ENCODE measurements at regions not wholly inside any gene's neighbourhood (a gene's known extent, or its start where the extent isn't known, plus 50 kb on each side); places are given as distances from the start of the nearest gene placed in this dataset.

DNA sequence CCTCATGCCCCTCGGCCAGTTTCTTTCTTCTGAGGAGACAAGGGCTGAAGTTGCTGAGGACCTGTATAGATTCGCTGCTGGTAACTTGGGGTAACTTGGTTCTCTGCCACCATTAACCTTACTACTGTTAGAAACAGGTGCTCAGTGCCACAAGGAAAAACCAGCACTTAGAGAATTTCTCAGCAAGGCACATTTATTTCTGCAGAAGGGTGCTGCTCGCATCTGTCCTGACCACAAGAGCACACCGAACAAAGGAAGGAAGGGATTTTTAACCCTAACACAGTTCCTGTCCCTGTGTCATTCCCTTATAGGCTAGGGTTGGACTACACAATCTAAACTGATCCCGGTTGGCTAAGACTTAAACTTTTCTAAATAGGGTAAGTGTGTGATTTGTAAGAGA, 154.1 kb downstream of the SOCS6 start:
- Histone ChIP-seq H3K9me3 (replicated peaks; ENCODE audit: insufficient read depth, low read length) (no peaks in the 10 kb centered on the region), H3K27me3 (replicated peaks; ENCODE audit: insufficient read depth, low read length) (no peaks in the 10 kb centered on the region), H3K4me1 (ENCODE audit: low read length) (no peaks in the 10 kb centered on the region), H3K27ac (ENCODE audit: low read length) (no peak overlapping the region), H3K36me3 (replicated peaks; ENCODE audit: insufficient read depth, low read length) (no peaks in the 10 kb centered on the region), H3K79me2 (ENCODE audit: low read length) (no peaks in the 10 kb centered on the region), H3K4me3 (ENCODE audit: low read length) (no peak overlapping the region), H3K9ac (ENCODE audit: low read length) (no peak overlapping the region), H3K9me2 (replicated peaks; ENCODE audit: insufficient read depth, low read length) (no peaks in the 10 kb centered on the region; the same call in 1 of the 2 replicates), H3F3A (ENCODE audit: insufficient read depth, low read length) (no peaks in the 10 kb centered on the region), H3K4me2 (ENCODE audit: low read depth, low read length) (no peak overlapping the region), H2AFZ (ENCODE audit: low read length) (no peak overlapping the region), H4K20me1 (ENCODE audit: insufficient read depth, low read length) (no peaks in the 10 kb centered on the region)
- TF ChIP-seq, protein P1, sequence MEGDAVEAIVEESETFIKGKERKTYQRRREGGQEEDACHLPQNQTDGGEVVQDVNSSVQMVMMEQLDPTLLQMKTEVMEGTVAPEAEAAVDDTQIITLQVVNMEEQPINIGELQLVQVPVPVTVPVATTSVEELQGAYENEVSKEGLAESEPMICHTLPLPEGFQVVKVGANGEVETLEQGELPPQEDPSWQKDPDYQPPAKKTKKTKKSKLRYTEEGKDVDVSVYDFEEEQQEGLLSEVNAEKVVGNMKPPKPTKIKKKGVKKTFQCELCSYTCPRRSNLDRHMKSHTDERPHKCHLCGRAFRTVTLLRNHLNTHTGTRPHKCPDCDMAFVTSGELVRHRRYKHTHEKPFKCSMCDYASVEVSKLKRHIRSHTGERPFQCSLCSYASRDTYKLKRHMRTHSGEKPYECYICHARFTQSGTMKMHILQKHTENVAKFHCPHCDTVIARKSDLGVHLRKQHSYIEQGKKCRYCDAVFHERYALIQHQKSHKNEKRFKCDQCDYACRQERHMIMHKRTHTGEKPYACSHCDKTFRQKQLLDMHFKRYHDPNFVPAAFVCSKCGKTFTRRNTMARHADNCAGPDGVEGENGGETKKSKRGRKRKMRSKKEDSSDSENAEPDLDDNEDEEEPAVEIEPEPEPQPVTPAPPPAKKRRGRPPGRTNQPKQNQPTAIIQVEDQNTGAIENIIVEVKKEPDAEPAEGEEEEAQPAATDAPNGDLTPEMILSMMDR (IDR thresholded peaks at IDR 0.05; ENCODE audit: low read length) = no peak
- TF ChIP-seq EZH2phosphoT487 (IDR thresholded peaks at IDR 0.05; ENCODE audit: low read length) (no peak), EZH2 (optimal IDR thresholded peaks at IDR 0.05; ENCODE audit: low read depth, low read length) (no peak)
- DNase-seq = no peak

DNA sequence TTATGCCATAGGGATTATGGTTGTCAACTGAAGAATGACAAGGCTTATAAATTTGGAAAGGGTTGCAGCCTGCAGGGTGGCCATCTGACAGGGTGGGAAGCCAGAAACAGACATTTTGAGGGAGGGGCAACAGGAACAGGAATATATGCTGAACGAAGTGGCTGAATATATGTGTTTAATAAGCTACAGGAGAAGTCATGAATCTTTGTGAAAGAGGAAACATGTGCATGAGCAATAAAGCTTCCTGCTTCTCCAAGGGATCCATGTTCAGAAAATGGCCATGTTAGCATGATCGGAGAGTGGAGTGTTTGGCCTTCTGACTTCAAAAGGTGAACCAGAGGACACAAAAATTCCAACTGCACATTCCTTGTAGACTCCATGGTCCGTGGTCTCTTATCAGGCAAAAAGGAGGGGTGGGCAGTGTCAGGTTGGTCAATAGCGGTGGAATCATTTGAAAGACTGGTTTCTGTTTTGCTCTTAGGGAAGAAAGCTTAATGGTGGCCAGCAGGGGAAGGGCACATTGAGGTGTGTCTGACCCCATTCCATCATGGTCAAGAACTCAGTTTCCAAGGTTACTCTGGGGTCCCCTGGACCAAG, 144.1 kb downstream of the SOCS6 start:
- Histone ChIP-seq H3K27ac (ENCODE audit: low read length) (no peak overlapping the region), H3K4me3 (ENCODE audit: low read length) (no peak overlapping the region), H3K9me2 (replicated peaks; ENCODE audit: insufficient read depth, low read length) (no peaks in the 10 kb centered on the region), H2AFZ (ENCODE audit: low read length) (no peak overlapping the region), H3K9me3 (replicated peaks; ENCODE audit: insufficient read depth, low read length) (no peaks in the 10 kb centered on the region), H3K9ac (ENCODE audit: low read length) (no peak overlapping the region), H3F3A (ENCODE audit: insufficient read depth, low read length) (peaks cover 3% of the 10 kb centered on the region; the same call in 1 of the 2 replicates), H3K27me3 (replicated peaks; ENCODE audit: insufficient read depth, low read length) (no peaks in the 10 kb centered on the region), H3K36me3 (replicated peaks; ENCODE audit: insufficient read depth, low read length) (no peaks in the 10 kb centered on the region), H3K79me2 (ENCODE audit: low read length) (no peaks in the 10 kb centered on the region), H4K20me1 (ENCODE audit: insufficient read depth, low read length) (no peaks in the 10 kb centered on the region), H3K4me2 (ENCODE audit: low read depth, low read length) (no peak overlapping the region), H3K4me1 (ENCODE audit: low read length) (peaks cover 8% of the 10 kb centered on the region)
- TF ChIP-seq, protein P1 (IDR thresholded peaks at IDR 0.05; ENCODE audit: low read length) = no peak
- TF ChIP-seq EZH2phosphoT487 (IDR thresholded peaks at IDR 0.05; ENCODE audit: low read length) (no peak), EZH2 (optimal IDR thresholded peaks at IDR 0.05; ENCODE audit: low read depth, low read length) (no peak)
- no peak for DNase-seq

DNA sequence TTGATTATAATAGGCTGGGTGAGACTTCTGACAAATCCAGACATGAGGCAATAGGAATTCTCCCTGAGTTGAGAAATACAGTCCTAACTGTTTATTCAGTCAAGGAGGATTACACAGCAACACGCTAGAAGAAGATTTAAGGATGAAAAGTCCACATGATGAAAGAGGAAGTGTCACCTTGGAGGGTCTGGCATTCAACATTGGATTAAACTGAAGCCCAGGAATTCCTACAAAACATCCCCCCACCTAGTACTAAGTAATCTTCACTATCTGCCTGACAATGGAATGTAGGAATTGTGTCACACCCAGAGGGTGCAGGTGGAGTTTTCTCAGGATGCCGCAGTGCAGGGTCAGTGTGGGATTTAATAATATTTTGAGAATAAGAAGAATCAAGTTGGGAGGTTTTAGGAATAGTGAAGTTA, 142.4 kb downstream of the SOCS6 start:
- H3K9ac ChIP-seq (ENCODE audit: low read length) = no peak overlapping the region
- TF ChIP-seq EZH2phosphoT487 (IDR thresholded peaks at IDR 0.05; ENCODE audit: low read length) = no peak
- TF ChIP-seq, protein P1 (IDR thresholded peaks at IDR 0.05; ENCODE audit: low read length) = no peak
- TF ChIP-seq EZH2 (optimal IDR thresholded peaks at IDR 0.05; ENCODE audit: low read depth, low read length) = no peak

More for the DNA sequence above, 142.4 kb downstream of the SOCS6 start:
- Histone ChIP-seq H3F3A (ENCODE audit: insufficient read depth, low read length) (peaks cover 3% of the 10 kb centered on the region; the same call in 1 of the 2 replicates), H3K4me3 (ENCODE audit: low read length) (no peak overlapping the region), H3K9me2 (replicated peaks; ENCODE audit: insufficient read depth, low read length) (no peaks in the 10 kb centered on the region), H3K4me2 (ENCODE audit: low read depth, low read length) (no peak overlapping the region), H3K27ac (ENCODE audit: low read length) (no peak overlapping the region), H3K4me1 (ENCODE audit: low read length) (peaks cover 11% of the 10 kb centered on the region), H3K27me3 (replicated peaks; ENCODE audit: insufficient read depth, low read length) (no peaks in the 10 kb centered on the region), H3K79me2 (ENCODE audit: low read length) (no peaks in the 10 kb centered on the region), H3K36me3 (replicated peaks; ENCODE audit: insufficient read depth, low read length) (no peaks in the 10 kb centered on the region), H3K9me3 (replicated peaks; ENCODE audit: insufficient read depth, low read length) (no peaks in the 10 kb centered on the region), H4K20me1 (ENCODE audit: insufficient read depth, low read length) (no peaks in the 10 kb centered on the region), H2AFZ (ENCODE audit: low read length) (no peak overlapping the region)
- no peak for DNase-seq
